ENCODE measurements at regions not wholly inside any gene's neighbourhood (a gene's known extent, or its start where the extent isn't known, plus 50 kb on each side); places are given as distances from the start of the nearest gene placed in this dataset.

GRCh38 chr5:121088341-121088740 is 624.2 kb downstream of the PRR16 start:
- TF ChIP-seq CTCF (conservative IDR thresholded peaks at IDR 0.05) (no peak), EZH2 (IDR thresholded peaks at IDR 0.05; ENCODE audit: low read depth) (no peak)
